Common myeloid progenitor, CD34-positive (primary cell): ENCODE measurements at regions not wholly inside any gene's neighbourhood (a gene's known extent, or its start where the extent isn't known, plus 50 kb on each side); places are given as distances from the start of the nearest gene placed in this dataset.

Experiments
- CTCF ChIA-PET: fragments of 350-600 bp; sonication (Branson Sonifier 250); formaldehyde crosslinking; loops from one replicate; lab custom pipeline; 2021; ENCODE audit warnings: antibody characterized with exemption; lab: Charles Lee
- POLR2A ChIA-PET: fragments of 350-600 bp; sonication (Branson Sonifier 250); formaldehyde crosslinking; loops from one replicate; lab custom pipeline; 2021; ENCODE audit warnings: antibody characterized with exemption; lab: Charles Lee
- DNase-seq, 3 donors: peaks; one replicate each; pipeline versions ENCODE4 v3.0.0 to v3.0.0-alpha.2; 2013
- H3K27ac ChIP-seq, 2 experiments: 1 replicate in 1 of 2; 2 replicates in 1 of 2; pipeline ENCODE4 v1.7.0; 2013; ENCODE audit warnings: inconsistent platforms in 2 of 2, low read length in 2 of 2, mild to moderate bottlenecking in 2 of 2, low read depth in 1 of 2, moderate library complexity in 1 of 2; ENCODE audit not compliant: severe bottlenecking in 2 of 2, insufficient read depth in 1 of 2, poor library complexity in 1 of 2
- H3K27me3 ChIP-seq, 5 experiments: replicated peaks in 2 of 5; 1 replicate in 3 of 5; 2 replicates in 2 of 5; pipeline versions ENCODE4 v1.6.1 to v1.7.0; 2013; ENCODE audit warnings: low read length in 4 of 5, mild to moderate bottlenecking in 2 of 5, moderate library complexity in 2 of 5, inconsistent platforms in 1 of 5; ENCODE audit not compliant: insufficient read depth in 5 of 5, control insufficient read depth in 4 of 5
- H3K36me3 ChIP-seq, 4 experiments: 1 replicate in 2 of 4; 2 replicates in 2 of 4; pipeline versions ENCODE4 v1.6.1 to v1.7.0; 2013; ENCODE audit warnings: low read length in 3 of 4, control low read depth in 1 of 4, mild to moderate bottlenecking in 1 of 4; ENCODE audit not compliant: control insufficient read depth in 4 of 4, insufficient read depth in 4 of 4
- H3K4me1 ChIP-seq, 4 experiments: 1 replicate in 3 of 4; 2 replicates in 1 of 4; pipeline versions ENCODE4 v1.6.1 to v1.7.1; 2013; ENCODE audit warnings: low read length in 3 of 4, mild to moderate bottlenecking in 3 of 4, control low read depth in 1 of 4, inconsistent platforms in 1 of 4, moderate library complexity in 1 of 4; ENCODE audit not compliant: control insufficient read depth in 4 of 4, insufficient read depth in 4 of 4; ENCODE audit errors: control extremely low read depth in 1 of 4
- H3K4me3 ChIP-seq, 7 experiments: 1 replicate in 4 of 7; 2 replicates in 3 of 7; pipeline versions ENCODE4 v1.5.1 to v1.7.0; 2013; ENCODE audit warnings: mild to moderate bottlenecking in 7 of 7, low read length in 6 of 7, moderate library complexity in 6 of 7, inconsistent platforms in 2 of 7, low read depth in 2 of 7, control low read depth in 1 of 7; ENCODE audit not compliant: insufficient read depth in 4 of 7, control insufficient read depth in 1 of 7; ENCODE audit errors: extremely low read depth in 1 of 7
- H3K9me3 ChIP-seq, 5 experiments: 1 replicate in 4 of 5; 2 replicates in 1 of 5; pipeline versions ENCODE4 v1.6.1 to v1.7.1; 2013; ENCODE audit warnings: low read length in 4 of 5, mild to moderate bottlenecking in 2 of 5, inconsistent platforms in 1 of 5, low read depth in 1 of 5, moderate library complexity in 1 of 5; ENCODE audit not compliant: control insufficient read depth in 4 of 5, insufficient read depth in 2 of 5; ENCODE audit errors: control extremely low read depth in 1 of 5
- WGBS: methylation state at CpG from one replicate; pipeline ENCODE4 v1.1.5; 2013; ENCODE audit not compliant: insufficient coverage; 5-methylcytosine and 5-hydroxymethylcytosine counted together

GRCh38 chr9:117625154-117625553 lies 79.0 kb upstream of the TLR4 start:
- Histone ChIP-seq H3K4me1 (no peaks in the 10 kb centered on the region), H3K9me3 (peaks cover 1 to 12% (median 7%) of the 10 kb centered on the region in 5 experiments), H3K4me3 (no peak overlapping the region), H3K36me3 (no peaks in the 10 kb centered on the region), H3K27me3 (no peaks in the 10 kb centered on the region), H3K27ac (no peak overlapping the region)
- no peak for DNase-seq
- 100% methylated on average over 1 of the region's 1 CpG for WGBS
- ChIA-PET CTCF (no interaction called here), POLR2A (no interaction called here)

- no CpG with 5 or more reads among the region's 3 CpGs for WGBS
- POLR2A ChIA-PET: no interaction called here
- H3K36me3 ChIP-seq: no peaks in the 10 kb centered on the region
- peak in 2 of 3 donors; percentile 6 for DNase-seq
- no peak overlapping the region for H3K27ac ChIP-seq
- H3K9me3 ChIP-seq: peaks cover 0 to 12% (median 7%) of the 10 kb centered on the region in 5 experiments
- H3K4me3 ChIP-seq: no peak overlapping the region
- no peaks in the 10 kb centered on the region for H3K4me1 ChIP-seq
- no peaks in the 10 kb centered on the region for H3K27me3 ChIP-seq
- CTCF ChIA-PET: no interaction called here
Measured at GRCh38 chr9:117624106-117624505, 80.1 kb upstream of the TLR4 start.

DNA sequence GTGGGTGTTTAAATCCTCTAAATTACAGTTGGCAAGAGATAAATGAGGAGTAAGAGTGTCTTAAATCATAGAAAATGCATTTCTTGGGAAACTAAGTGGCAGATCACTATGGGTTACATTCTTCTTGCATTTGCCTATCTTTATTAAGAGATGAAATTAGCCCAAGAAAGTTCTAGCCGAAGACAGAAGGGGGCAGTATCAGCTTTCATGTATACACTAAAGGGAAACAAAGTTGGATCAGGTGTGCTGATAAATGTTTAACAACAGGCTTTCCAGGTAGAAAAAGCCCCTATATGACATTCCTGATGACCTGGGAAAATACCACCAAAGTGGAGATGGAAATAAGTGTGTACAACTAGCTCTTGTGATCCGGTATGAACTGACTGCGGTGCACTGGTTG lies 81.9 kb upstream of the TLR4 start:
- peaks cover 0 to 12% (median 7%) of the 10 kb centered on the region in 5 experiments for H3K9me3 ChIP-seq
- no peaks in the 10 kb centered on the region for H3K4me1 ChIP-seq
- no peaks in the 10 kb centered on the region for H3K27me3 ChIP-seq
- DNase-seq: no peak
- CTCF ChIA-PET: no interaction called here
- 60% methylated on average over 1 of the region's 3 CpGs for WGBS
- POLR2A ChIA-PET: no interaction called here
- H3K4me3 ChIP-seq: no peak overlapping the region
- no peak overlapping the region for H3K27ac ChIP-seq
- H3K36me3 ChIP-seq: no peaks in the 10 kb centered on the region

DNA sequence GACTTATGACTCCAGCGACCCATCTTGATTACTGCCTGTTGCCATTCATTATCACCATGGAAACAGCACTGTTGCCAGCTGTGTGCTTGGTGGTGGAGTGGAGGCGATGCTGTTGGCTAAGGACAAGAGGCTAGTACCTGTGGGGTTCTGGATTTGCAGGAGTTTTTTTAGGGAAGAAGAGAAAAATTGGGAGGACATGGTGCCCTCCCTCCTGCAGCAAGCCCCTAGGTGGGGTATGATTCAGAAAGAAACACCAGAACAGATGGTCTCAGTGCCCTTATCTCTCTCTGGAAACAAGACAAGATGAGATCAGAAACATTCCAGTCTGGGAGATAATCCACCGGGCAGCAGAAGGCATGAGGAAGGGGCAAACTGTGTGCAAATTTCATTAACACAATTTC lies 87.8 kb upstream of the TLR4 start:
- POLR2A ChIA-PET: no interaction called here
- no peak for DNase-seq
- H3K27ac ChIP-seq: no peak overlapping the region
- H3K4me1 ChIP-seq: no peaks in the 10 kb centered on the region
- H3K4me3 ChIP-seq: no peak overlapping the region
- 83% methylated on average over 1 of the region's 3 CpGs for WGBS
- no peaks in the 10 kb centered on the region for H3K36me3 ChIP-seq
- H3K9me3 ChIP-seq: no peaks in the 10 kb centered on the region
- CTCF ChIA-PET: no interaction called here
- no peaks in the 10 kb centered on the region for H3K27me3 ChIP-seq

DNA sequence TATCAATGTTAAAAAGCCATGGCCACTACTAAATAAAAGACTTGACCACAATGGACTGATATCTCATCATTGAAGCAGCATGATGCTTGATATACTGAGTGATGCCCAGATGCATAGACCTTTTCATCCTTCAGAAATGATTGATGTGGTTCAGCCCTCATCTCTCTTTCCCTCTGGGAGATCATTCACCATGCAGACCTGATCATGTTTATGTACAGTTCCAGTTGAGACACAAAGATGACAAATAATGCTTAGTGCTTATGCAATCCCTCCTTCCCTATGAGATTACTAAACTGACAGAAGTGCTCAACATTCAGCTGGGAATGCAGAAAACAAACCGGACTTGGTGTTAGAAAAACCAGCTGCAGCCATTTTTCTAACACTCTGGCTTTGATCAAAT lies 91.9 kb upstream of the TLR4 start:
- no peaks in the 10 kb centered on the region for H3K9me3 ChIP-seq
- WGBS: 92% methylated on average over 1 of the region's 1 CpG
- no peak overlapping the region for H3K27ac ChIP-seq
- ChIA-PET POLR2A (no interaction called here), CTCF (no interaction called here)
- no peak overlapping the region for H3K4me3 ChIP-seq
- no peak for DNase-seq
- no peaks in the 10 kb centered on the region for H3K4me1 ChIP-seq
- H3K36me3 ChIP-seq: no peaks in the 10 kb centered on the region
- H3K27me3 ChIP-seq: no peaks in the 10 kb centered on the region

- ChIA-PET POLR2A (no interaction called here), CTCF (no interaction called here)
Measured at GRCh38 chr9:117597977-117598376, 106.2 kb upstream of the TLR4 start.

DNA sequence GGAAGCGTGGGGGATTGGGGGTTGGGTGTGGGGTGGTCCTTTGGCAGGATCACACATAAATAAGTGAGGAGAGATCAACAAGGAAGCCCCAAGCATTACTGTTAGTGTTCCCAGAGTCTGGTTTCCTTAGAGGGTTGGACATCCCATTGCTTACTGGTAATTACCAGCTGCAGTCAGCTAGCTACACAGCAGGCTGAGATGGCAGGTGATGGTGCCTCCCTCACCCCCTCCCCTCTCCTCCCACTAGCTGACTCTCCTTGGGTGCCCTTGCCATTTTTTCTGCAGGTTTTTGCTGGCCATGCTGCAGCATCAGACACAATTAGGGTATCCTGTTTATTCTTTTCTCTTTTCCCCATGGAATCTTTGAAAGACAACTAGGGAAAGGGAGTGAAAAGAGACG lies 107.5 kb upstream of the TLR4 start:
- POLR2A ChIA-PET: no interaction called here
- Histone ChIP-seq H3K36me3 (no peaks in the 10 kb centered on the region), H3K4me3 (no peak overlapping the region), H3K9me3 (peaks cover 0 to 4% (median 0%) of the 10 kb centered on the region in 5 experiments), H3K4me1 (no peaks in the 10 kb centered on the region), H3K27ac (no peak overlapping the region), H3K27me3 (no peaks in the 10 kb centered on the region)
- 49% methylated on average over 2 of the region's 2 CpGs for WGBS
- CTCF ChIA-PET: no interaction called here
- no peak for DNase-seq

More at GRCh38 chr9:117597977-117598376, 106.2 kb upstream of the TLR4 start:
- Histone ChIP-seq H3K9me3 (peaks cover 0 to 4% (median 0%) of the 10 kb centered on the region in 5 experiments), H3K4me1 (no peaks in the 10 kb centered on the region), H3K4me3 (no peak overlapping the region), H3K27me3 (no peaks in the 10 kb centered on the region), H3K36me3 (no peaks in the 10 kb centered on the region), H3K27ac (no peak overlapping the region)
- no peak for DNase-seq
- 87% methylated on average over 2 of the region's 2 CpGs for WGBS
